WTC11 (cell line): ENCODE measurements at regions not wholly inside any gene's neighbourhood (a gene's known extent, or its start where the extent isn't known, plus 50 kb on each side); places are given as distances from the start of the nearest gene placed in this dataset.

Source experiments
- ATAC-seq: fragments of 200-7000 bp; cut with Tn5 transposase; 2 replicates; pipeline ENCODE4 v1.10.0; 2021; ENCODE audit warnings: mild to moderate bottlenecking, moderate library complexity
- CTCF ChIA-PET: fragments of 300-600 bp; sonication (Branson Sonifier 250); formaldehyde crosslinking; loops from one replicate; lab custom pipeline; 2021; ENCODE audit warnings: antibody characterized with exemption; lab: Charles Lee
- POLR2A ChIA-PET: fragments of 350-600 bp; sonication (Branson Sonifier 250); formaldehyde crosslinking; loops from one replicate; lab custom pipeline; 2021; ENCODE audit warnings: antibody characterized with exemption; lab: Charles Lee
- DNase-seq: peaks from one replicate; pipeline ENCODE4 v3.0.0; 2021; ENCODE audit warnings: low spot score
- H3K27ac Mint-ChIP-seq: 2 replicates; pipeline ENCODE4 v1.8.0; 2021; ENCODE audit warnings: mixed read lengths
- H3K27me3 Mint-ChIP-seq: 2 replicates; pipeline ENCODE4 v1.8.0; 2021; ENCODE audit warnings: low read depth, mild to moderate bottlenecking, moderate library complexity, mixed read lengths
- H3K36me3 Mint-ChIP-seq: 2 replicates; pipeline ENCODE4 v1.8.0; 2021; ENCODE audit warnings: mixed read lengths
- H3K4me1 Mint-ChIP-seq: 2 replicates; pipeline ENCODE4 v1.8.0; 2022; ENCODE audit warnings: mixed read lengths
- H3K4me3 Mint-ChIP-seq: 2 replicates; pipeline ENCODE4 v1.8.0; 2021; ENCODE audit warnings: mild to moderate bottlenecking, moderate library complexity, mixed read lengths
- H3K9me3 Mint-ChIP-seq: 2 replicates; pipeline ENCODE4 v1.8.0; 2021; ENCODE audit warnings: mixed read lengths
- ATF6 ChIP-seq: sonication (generic); formaldehyde crosslinking; IDR thresholded peaks from 2 replicates; pipeline ENCODE4 v1.8.1; 2023; ENCODE audit warnings: mild to moderate bottlenecking, missing genetic modification reagents
- CTCF ChIP-seq: fragments of 200-600 bp; IDR thresholded peaks from 2 replicates; pipeline ENCODE4 v1.8.0; 2022; ENCODE audit warnings: antibody characterized with exemption
- ELF4 ChIP-seq: sonication (generic); formaldehyde crosslinking; IDR thresholded peaks from 2 replicates; pipeline ENCODE4 v1.8.1; 2022; ENCODE audit warnings: low read depth, mild to moderate bottlenecking, moderate library complexity, missing genetic modification reagents
- EMX1 ChIP-seq: fragments of 250-450 bp; sonication (Bioruptor Pico); IDR thresholded peaks from 2 replicates; pipeline ENCODE4 v1.8.0; 2021; ENCODE audit warnings: mild to moderate bottlenecking
- FOXK1 ChIP-seq: sonication (generic); formaldehyde crosslinking; IDR thresholded peaks from 2 replicates; pipeline ENCODE4 v1.8.0; 2022; ENCODE audit warnings: mild to moderate bottlenecking, moderate library complexity, missing genetic modification reagents
- GABPB1 ChIP-seq: sonication (generic); formaldehyde crosslinking; IDR thresholded peaks from 2 replicates; pipeline ENCODE4 v1.8.1; 2023; ENCODE audit warnings: mild to moderate bottlenecking, missing genetic modification reagents
- HMGA2 ChIP-seq: fragments of 250-450 bp; sonication (Bioruptor Pico); IDR thresholded peaks from 2 replicates; pipeline ENCODE4 v1.4.0; 2021; ENCODE audit warnings: mild to moderate bottlenecking, moderate library complexity
- JAZF1 ChIP-seq: fragments of 250-450 bp; sonication (Bioruptor Pico); IDR thresholded peaks from 2 replicates; pipeline ENCODE4 v1.9.0; 2021; ENCODE audit warnings: moderate library complexity, mild to moderate bottlenecking, inconsistent platforms
- NR3C1 ChIP-seq: sonication (generic); formaldehyde crosslinking; conservative IDR thresholded peaks from 2 replicates; pipeline ENCODE4 v1.8.1; 2023; ENCODE audit warnings: low read depth, mild to moderate bottlenecking, missing genetic modification reagents
- OVOL2 ChIP-seq: fragments of 250-450 bp; sonication (Bioruptor Pico); IDR thresholded peaks from 2 replicates; pipeline ENCODE4 v1.9.0; 2021; ENCODE audit warnings: mild to moderate bottlenecking, borderline replicate concordance
- PRRX2 ChIP-seq: fragments of 250-450 bp; sonication (Bioruptor Pico); IDR thresholded peaks from 2 replicates; pipeline ENCODE4 v1.8.0; 2021; ENCODE audit warnings: mild to moderate bottlenecking
- SMAD4 ChIP-seq: sonication (generic); formaldehyde crosslinking; IDR thresholded peaks from 2 replicates; pipeline ENCODE4 v1.8.0; 2022; ENCODE audit warnings: mild to moderate bottlenecking, missing genetic modification reagents
- SP1 ChIP-seq: sonication (generic); formaldehyde crosslinking; conservative IDR thresholded peaks from 2 replicates; pipeline ENCODE4 v1.8.1; 2022; ENCODE audit warnings: missing genetic modification reagents
- USF1 ChIP-seq: sonication (generic); formaldehyde crosslinking; IDR thresholded peaks from 2 replicates; pipeline ENCODE4 v1.8.0; 2022; ENCODE audit warnings: mild to moderate bottlenecking, missing genetic modification reagents
- ZBTB43 ChIP-seq: sonication (generic); formaldehyde crosslinking; IDR thresholded peaks from 2 replicates; pipeline ENCODE4 v1.8.1; 2023; ENCODE audit warnings: mild to moderate bottlenecking, missing genetic modification reagents
- ZNF138 ChIP-seq: sonication (generic); formaldehyde crosslinking; conservative IDR thresholded peaks from 2 replicates; pipeline ENCODE4 v1.8.1; 2022; ENCODE audit warnings: mild to moderate bottlenecking, moderate library complexity, missing genetic modification reagents
- ZNF232 ChIP-seq: sonication (generic); formaldehyde crosslinking; IDR thresholded peaks from 2 replicates; pipeline ENCODE4 v1.8.0; 2022; ENCODE audit warnings: mild to moderate bottlenecking, missing genetic modification reagents
- ZNF512 ChIP-seq: sonication (generic); formaldehyde crosslinking; IDR thresholded peaks from 2 replicates; pipeline ENCODE4 v1.8.1; 2022; ENCODE audit warnings: missing genetic modification reagents, borderline replicate concordance
- ZSCAN18 ChIP-seq: fragments of 250-450 bp; sonication (Bioruptor Pico); IDR thresholded peaks from 2 replicates; pipeline ENCODE4 v2.1.2; 2022; ENCODE audit warnings: mild to moderate bottlenecking, moderate library complexity

- DNase-seq (no peak), ATAC-seq (no peak)
- Mint-ChIP-seq H3K4me1 (peaks cover 10% of the 10 kb centered on the region), H3K36me3 (no peaks in the 10 kb centered on the region), H3K27me3 (no peaks in the 10 kb centered on the region; the same call in 1 of the 2 replicates), H3K27ac (no peak overlapping the region)
- ChIA-PET POLR2A (no interaction called here), CTCF (no interaction called here)
- TF ChIP-seq OVOL2 (CRISPR knock-in tag) (no peak), GABPB1 (CRISPR knock-in tag) (no peak), SP1 (no peak), JAZF1 (CRISPR knock-in tag) (no peak), HMGA2 (CRISPR knock-in tag) (no peak), SMAD4 (CRISPR knock-in tag) (no peak), ZNF232 (CRISPR knock-in tag) (no peak), USF1 (CRISPR knock-in tag) (no peak), ZNF138 (CRISPR knock-in tag) (no peak), ZSCAN18 (no peak)
- TF ChIP-seq, all 79 proteins: peak for 0
- H3K4me3 Mint-ChIP-seq = no peak overlapping the region
- no peaks in the 10 kb centered on the region for H3K9me3 Mint-ChIP-seq
Observed at GRCh38 chr13:50671497-50671850, 172.0 kb downstream of the DLEU7 start.

- H3K4me1 Mint-ChIP-seq = peaks cover 10% of the 10 kb centered on the region
- H3K27ac Mint-ChIP-seq = no peak overlapping the region
- ChIA-PET CTCF (no interaction called here), POLR2A (no interaction called here)
- no peaks in the 10 kb centered on the region; the same call in 1 of the 2 replicates for H3K27me3 Mint-ChIP-seq
- DNase-seq (no peak), ATAC-seq (no peak)
- no peak overlapping the region for H3K4me3 Mint-ChIP-seq
- TF ChIP-seq GABPB1 (CRISPR knock-in tag) (peak; percentile 69), FOXK1 (CRISPR knock-in tag) (no peak), ATF6 (no peak)
- no peaks in the 10 kb centered on the region for H3K9me3 Mint-ChIP-seq
- H3K36me3 Mint-ChIP-seq = no peaks in the 10 kb centered on the region
Observed at GRCh38 chr13:50672025-50672424, 171.5 kb downstream of the DLEU7 start.

GRCh38 chr13:50675651-50676050 lies 167.8 kb downstream of the DLEU7 start:
- no peak overlapping the region for H3K4me3 Mint-ChIP-seq
- DNase-seq = no peak

More at GRCh38 chr13:50675651-50676050, 167.8 kb downstream of the DLEU7 start:
- H3K27ac Mint-ChIP-seq = no peak overlapping the region
- CTCF ChIA-PET = no interaction called here
- TF ChIP-seq ZNF512 (CRISPR knock-in tag) (no peak), EMX1 (CRISPR knock-in tag) (no peak), OVOL2 (CRISPR knock-in tag) (no peak), ZBTB43 (CRISPR knock-in tag) (no peak), ELF4 (no peak), PRRX2 (CRISPR knock-in tag) (no peak), NR3C1 (CRISPR knock-in tag) (no peak), CTCF (no peak), ZNF232 (CRISPR knock-in tag) (no peak)
- ATAC-seq = no peak
- POLR2A ChIA-PET = no interaction called here
- H3K27me3 Mint-ChIP-seq = no peaks in the 10 kb centered on the region; the same call in 1 of the 2 replicates
- H3K36me3 Mint-ChIP-seq = no peaks in the 10 kb centered on the region
- peaks cover under 1% of the 10 kb centered on the region; the same call in 1 of the 2 replicates for H3K4me1 Mint-ChIP-seq
- no peaks in the 10 kb centered on the region for H3K9me3 Mint-ChIP-seq
